Fibroblast of lung (primary cell): ENCODE measurements at regions not wholly inside any gene's neighbourhood (a gene's known extent, or its start where the extent isn't known, plus 50 kb on each side); places are given as distances from the start of the nearest gene placed in this dataset.

Experiments used
- CTCF ChIP-seq, 2 donors: IDR thresholded peaks in 1 of 2; conservative IDR thresholded peaks in 1 of 2; 1 replicate in 1 of 2; 2 replicates in 1 of 2; pipeline ENCODE4 v1.5.1; 2011 to 2012; ENCODE audit warnings: low read length in 2 of 2, control low read depth in 1 of 2, inconsistent platforms in 1 of 2, low read depth in 1 of 2, mild to moderate bottlenecking in 1 of 2
- EZH2 ChIP-seq: IDR thresholded peaks from 2 replicates; pipeline ENCODE4 v1.5.1; 2012; ENCODE audit warnings: low read length, control low read depth, mild to moderate bottlenecking; ENCODE audit errors: missing control alignments

GRCh38 chr7:26954951-26955350 is 90.6 kb upstream of the SKAP2 start:
- TF ChIP-seq CTCF (conservative IDR thresholded peaks at IDR 0.05 in 1 of 2, IDR thresholded peaks at IDR 0.05 in 1 of 2; ENCODE audit: low read depth in 1 of 2, low read length in 2 of 2) (no peak), EZH2 (no peak)
